ENCODE measurements at regions not wholly inside any gene's neighbourhood (a gene's known extent, or its start where the extent isn't known, plus 50 kb on each side); places are given as distances from the start of the nearest gene placed in this dataset.
"Not testable (repeated sequence)": the region's sequence is repeated elsewhere in the genome, so short reads cannot be mapped to it uniquely, and the experiment has no call there.

DNA sequence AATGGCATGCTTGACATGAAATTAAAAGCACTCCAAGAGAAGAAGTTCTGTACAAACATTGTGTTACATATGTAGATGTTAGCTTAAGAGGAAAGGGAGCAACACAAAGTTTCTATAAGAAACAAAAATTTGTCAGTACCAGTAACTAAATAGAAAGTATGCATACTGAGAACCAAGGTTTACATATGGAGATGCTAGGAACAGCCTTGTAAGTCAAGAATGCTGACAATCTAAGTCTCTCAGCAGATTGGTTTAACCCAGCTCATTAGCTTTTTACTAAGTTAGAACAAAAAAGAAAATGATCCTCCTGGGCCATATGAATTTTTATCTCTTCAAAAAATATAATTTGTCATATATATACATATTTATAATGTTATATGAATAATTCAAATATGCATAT lies 2022.1 kb upstream of the ACO1 start:
- DNase-seq: no peak
- Mint-ChIP-seq H3K27me3 (no peaks in the 10 kb centered on the region), H3K4me1 (no peaks in the 10 kb centered on the region), H3K4me3 (no peak overlapping the region), H3K9me3 (no peaks in the 10 kb centered on the region), H3K36me3 (ENCODE audit: low read depth) (no peaks in the 10 kb centered on the region), H3K27ac (no peak overlapping the region)
- ChIA-PET CTCF (no interaction called here), POLR2A (no interaction called here)

DNA sequence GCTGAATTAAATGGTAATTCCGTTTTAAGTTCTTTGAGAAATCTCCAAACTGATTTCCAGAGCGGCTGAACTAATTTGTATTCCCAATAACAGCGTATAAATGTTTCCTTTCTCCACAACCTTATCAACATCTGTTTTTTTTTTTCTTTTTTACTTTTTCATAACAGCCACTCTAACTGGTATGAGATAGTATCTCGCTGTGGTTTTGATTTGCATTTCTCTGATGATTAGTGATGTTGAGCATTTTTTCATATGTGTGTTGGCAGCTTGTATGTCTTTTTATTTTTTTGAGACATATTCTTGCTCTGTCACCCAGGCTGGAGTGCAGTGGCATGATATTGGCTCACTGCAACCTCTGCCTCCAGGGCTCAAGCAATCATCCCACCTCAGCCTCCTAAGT lies 2018.3 kb upstream of the ACO1 start:
- H3K27me3 Mint-ChIP-seq; POLR2A ChIA-PET; H3K4me1 Mint-ChIP-seq; H3K4me3 Mint-ChIP-seq; H3K27ac Mint-ChIP-seq; H3K36me3 Mint-ChIP-seq (ENCODE audit: low read depth); H3K9me3 Mint-ChIP-seq; CTCF ChIA-PET; DNase-seq: not testable (repeated sequence)

DNA sequence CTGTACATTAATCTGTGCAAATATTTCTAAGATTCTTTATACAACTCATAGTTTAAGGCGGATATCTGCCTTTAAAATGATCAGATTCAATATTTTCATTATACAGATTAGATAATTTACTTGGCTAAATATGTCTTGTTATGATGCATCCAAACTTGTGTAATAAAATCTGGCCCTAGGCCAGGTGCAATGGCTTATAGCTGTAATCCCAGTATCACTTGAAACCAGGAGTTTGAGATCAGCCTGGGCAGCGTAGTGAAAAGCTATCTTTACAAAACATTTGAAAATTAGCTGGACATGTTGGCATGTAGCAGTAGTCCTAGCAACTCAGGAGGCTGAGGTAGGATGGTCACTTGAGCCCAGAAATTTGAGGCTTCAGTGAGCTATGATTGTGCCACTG lies 2002.2 kb upstream of the ACO1 start:
- no peak for DNase-seq
- H3K4me3 Mint-ChIP-seq: no peak overlapping the region
- ChIA-PET POLR2A (no interaction called here), CTCF (no interaction called here)
- H3K27me3 Mint-ChIP-seq: no peaks in the 10 kb centered on the region
- H3K27ac Mint-ChIP-seq: no peak overlapping the region
- H3K4me1 Mint-ChIP-seq: no peaks in the 10 kb centered on the region
- no peaks in the 10 kb centered on the region for H3K9me3 Mint-ChIP-seq
- no peaks in the 10 kb centered on the region for H3K36me3 Mint-ChIP-seq (ENCODE audit: low read depth)

DNA sequence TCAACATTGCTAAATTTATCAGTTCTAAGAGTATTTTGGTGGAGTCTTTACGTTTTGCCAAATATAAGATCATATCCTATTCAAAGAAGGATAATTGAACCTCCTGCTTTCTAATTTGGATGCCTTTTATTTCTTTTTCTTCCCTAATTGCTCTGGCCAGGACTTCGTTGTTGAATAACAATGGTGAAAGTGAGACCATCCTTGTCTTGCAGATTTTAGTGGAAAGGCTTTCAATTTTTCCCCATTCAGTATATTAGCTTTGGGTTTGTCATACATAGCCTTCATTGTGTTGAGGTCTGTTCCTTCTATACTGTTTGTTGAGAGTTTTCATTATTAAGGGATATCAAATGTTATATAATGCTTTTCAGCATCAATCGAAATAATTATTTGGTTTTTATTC lies 1974.2 kb upstream of the ACO1 start:
- CTCF ChIA-PET: no interaction called here
- no peaks in the 10 kb centered on the region for H3K4me1 Mint-ChIP-seq
- H3K9me3 Mint-ChIP-seq: peaks cover 2% of the 10 kb centered on the region
- H3K36me3 Mint-ChIP-seq (ENCODE audit: low read depth): no peaks in the 10 kb centered on the region
- no peak overlapping the region for H3K4me3 Mint-ChIP-seq
- DNase-seq: no peak
- H3K27me3 Mint-ChIP-seq: no peaks in the 10 kb centered on the region
- POLR2A ChIA-PET: no interaction called here
- no peak overlapping the region for H3K27ac Mint-ChIP-seq

DNA sequence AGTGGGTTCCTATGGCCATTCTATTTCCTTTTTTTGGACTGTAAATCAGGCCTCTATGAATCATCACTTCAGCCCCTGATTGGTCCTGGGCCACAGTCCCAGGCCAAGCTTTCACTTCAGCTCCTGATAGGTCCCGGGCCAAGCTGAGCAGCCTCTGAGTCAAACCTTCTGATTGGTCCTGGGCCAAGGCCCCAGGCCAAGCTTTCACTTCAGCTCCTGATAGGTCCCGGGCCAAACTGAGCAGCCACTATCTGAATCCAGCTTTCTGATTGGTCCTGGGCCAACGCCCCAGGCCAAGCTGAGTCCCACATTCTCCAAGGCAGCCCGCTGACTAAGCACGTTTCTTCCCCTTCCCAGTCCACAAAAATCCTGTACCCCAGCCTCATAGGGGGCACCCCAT lies 1972.9 kb upstream of the ACO1 start:
- Mint-ChIP-seq H3K9me3 (peaks cover 2% of the 10 kb centered on the region), H3K27ac (no peak overlapping the region), H3K27me3 (no peaks in the 10 kb centered on the region), H3K4me3 (no peak overlapping the region), H3K36me3 (ENCODE audit: low read depth) (no peaks in the 10 kb centered on the region), H3K4me1 (no peaks in the 10 kb centered on the region)
- no peak for DNase-seq
- ChIA-PET POLR2A (no interaction called here), CTCF (no interaction called here)

DNA sequence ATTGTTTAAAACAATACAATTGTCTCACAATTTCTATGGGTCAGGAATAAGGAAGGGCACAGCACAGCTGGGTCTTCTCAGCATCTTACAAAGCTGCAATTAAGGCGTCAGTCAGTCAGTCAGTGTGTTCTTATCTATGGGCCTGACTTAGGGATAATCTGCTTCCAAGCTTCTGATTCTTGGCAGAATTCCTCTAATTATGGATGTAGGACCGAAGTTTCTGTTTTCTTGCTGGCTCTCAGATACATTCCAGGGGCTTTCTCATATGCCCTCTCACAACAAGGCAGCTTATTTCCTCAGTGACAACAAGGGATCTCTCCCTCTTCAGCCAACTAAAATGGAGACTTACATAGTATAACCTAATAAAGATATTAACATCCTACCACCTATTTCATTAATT lies 1925.3 kb upstream of the ACO1 start:
- ChIA-PET CTCF (no interaction called here), POLR2A (no interaction called here)
- Mint-ChIP-seq H3K27ac (no peak overlapping the region), H3K36me3 (ENCODE audit: low read depth) (no peaks in the 10 kb centered on the region), H3K27me3 (no peaks in the 10 kb centered on the region), H3K4me1 (no peaks in the 10 kb centered on the region), H3K9me3 (peaks cover 4% of the 10 kb centered on the region), H3K4me3 (no peak overlapping the region)
- no peak for DNase-seq

DNA sequence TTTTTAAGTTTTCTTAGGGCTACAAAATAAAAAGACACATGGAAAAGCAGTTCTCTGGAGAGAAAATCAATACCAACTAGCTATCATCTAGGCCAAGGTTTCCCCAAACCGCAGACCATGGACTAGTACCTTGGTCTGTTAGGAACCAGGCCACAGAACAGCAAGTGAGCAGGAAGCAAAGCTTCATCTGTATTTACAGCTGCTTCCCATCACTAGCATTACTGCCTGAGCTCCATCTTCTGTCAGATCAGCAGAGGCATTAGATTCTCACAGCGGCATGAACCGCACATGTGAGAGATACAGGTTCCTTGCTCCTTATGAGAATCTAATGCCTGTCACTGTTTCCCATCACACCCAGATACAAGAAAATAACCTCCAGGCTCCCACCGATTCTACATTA lies 1907.6 kb upstream of the ACO1 start:
- POLR2A ChIA-PET: no interaction called here
- H3K9me3 Mint-ChIP-seq: no peaks in the 10 kb centered on the region
- H3K36me3 Mint-ChIP-seq (ENCODE audit: low read depth): no peaks in the 10 kb centered on the region
- no peaks in the 10 kb centered on the region for H3K4me1 Mint-ChIP-seq
- H3K4me3 Mint-ChIP-seq: no peak overlapping the region
- H3K27me3 Mint-ChIP-seq: no peaks in the 10 kb centered on the region
- CTCF ChIA-PET: no interaction called here
- H3K27ac Mint-ChIP-seq: no peak overlapping the region
- no peak for DNase-seq

DNA sequence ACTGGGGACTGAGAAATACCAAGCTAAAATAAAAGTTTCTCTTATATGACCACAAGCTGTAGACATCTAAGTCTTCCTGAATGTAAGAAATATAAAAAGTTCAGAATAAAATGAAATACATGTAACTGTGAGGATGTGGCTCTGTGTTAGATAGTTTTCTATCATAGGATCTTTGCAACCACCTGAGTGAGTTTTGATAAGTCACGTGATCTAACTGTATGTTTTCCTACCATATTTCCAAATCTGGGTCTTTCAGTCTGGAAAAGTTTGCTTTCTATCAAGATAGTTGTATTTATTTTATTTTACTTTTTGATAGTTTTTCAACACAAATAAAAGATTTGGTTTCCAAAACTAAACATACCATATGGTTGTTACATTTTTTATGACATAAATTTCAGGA lies 1905.8 kb upstream of the ACO1 start:
- H3K9me3 Mint-ChIP-seq: no peaks in the 10 kb centered on the region
- ChIA-PET CTCF (no interaction called here), POLR2A (no interaction called here)
- no peak overlapping the region for H3K27ac Mint-ChIP-seq
- no peak for DNase-seq
- H3K4me1 Mint-ChIP-seq: no peaks in the 10 kb centered on the region
- H3K4me3 Mint-ChIP-seq: no peak overlapping the region
- no peaks in the 10 kb centered on the region for H3K27me3 Mint-ChIP-seq
- H3K36me3 Mint-ChIP-seq (ENCODE audit: low read depth): no peaks in the 10 kb centered on the region

DNA sequence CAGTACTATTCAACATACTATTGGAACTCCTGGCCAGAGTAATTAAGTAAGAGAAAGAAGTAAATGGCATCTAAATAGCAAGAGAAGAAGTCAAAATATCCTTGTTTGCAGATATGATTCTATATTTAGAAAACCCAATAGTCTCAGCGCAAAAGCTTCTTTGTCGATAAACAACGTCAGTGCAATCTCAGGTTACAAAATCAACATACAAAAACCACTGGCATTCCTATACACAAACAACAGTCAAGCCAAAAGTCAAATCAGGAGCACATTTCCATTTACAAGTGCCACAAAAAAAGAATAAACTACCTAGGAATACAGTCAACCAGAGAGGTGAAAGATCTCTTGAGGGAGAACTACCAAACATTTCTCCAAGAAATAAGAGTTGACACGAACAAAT lies 1901.9 kb upstream of the ACO1 start:
- no peaks in the 10 kb centered on the region for H3K4me1 Mint-ChIP-seq
- no peak for DNase-seq
- no peak overlapping the region for H3K27ac Mint-ChIP-seq
- no peaks in the 10 kb centered on the region for H3K9me3 Mint-ChIP-seq
- CTCF ChIA-PET: no interaction called here
- no peaks in the 10 kb centered on the region for H3K36me3 Mint-ChIP-seq (ENCODE audit: low read depth)
- no peaks in the 10 kb centered on the region for H3K27me3 Mint-ChIP-seq
- POLR2A ChIA-PET: no interaction called here
- H3K4me3 Mint-ChIP-seq: no peak overlapping the region

DNA sequence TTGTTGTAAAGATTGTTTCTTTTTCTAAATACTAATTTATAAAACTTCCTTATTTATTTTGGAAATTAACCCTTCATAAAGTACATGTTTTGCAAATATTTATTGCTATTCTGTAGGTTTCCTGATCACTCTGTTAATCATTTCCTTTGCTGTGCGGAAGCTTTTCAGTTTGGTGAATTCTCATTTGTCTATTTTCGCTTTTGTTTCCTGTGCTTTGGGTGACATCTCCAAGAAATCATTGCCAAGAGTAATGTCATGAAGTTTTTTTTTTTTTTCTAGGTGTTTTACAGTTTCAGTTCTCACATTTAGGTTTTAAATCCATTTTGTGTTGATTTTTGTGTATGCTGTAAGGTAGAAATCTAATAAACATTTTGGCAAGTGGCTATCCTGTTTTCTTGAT lies 1899.8 kb upstream of the ACO1 start:
- Mint-ChIP-seq H3K4me3 (no peak overlapping the region), H3K4me1 (no peaks in the 10 kb centered on the region), H3K9me3 (no peaks in the 10 kb centered on the region), H3K27ac (no peak overlapping the region), H3K36me3 (ENCODE audit: low read depth) (no peaks in the 10 kb centered on the region), H3K27me3 (no peaks in the 10 kb centered on the region)
- POLR2A ChIA-PET: no interaction called here
- CTCF ChIA-PET: no interaction called here
- DNase-seq: no peak

DNA sequence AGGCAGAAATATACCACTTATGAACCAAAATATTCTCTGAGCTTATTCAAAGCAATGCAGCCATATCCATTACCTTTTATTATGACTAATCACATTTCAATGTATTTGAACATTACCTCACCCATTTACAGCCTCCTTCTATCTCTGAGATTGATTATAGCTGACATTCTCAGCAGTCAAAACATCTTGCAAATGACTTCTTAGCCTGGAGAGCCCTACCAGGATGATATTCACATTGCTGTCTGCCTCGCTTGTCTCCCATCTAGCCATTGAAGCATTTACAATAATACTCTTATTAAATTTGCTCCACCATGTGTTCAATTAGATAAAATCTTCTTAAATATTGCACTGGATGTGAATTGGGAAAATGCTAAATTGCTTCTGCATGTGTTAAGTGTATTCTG lies 1879.9 kb upstream of the ACO1 start:
- Mint-ChIP-seq H3K36me3 (ENCODE audit: low read depth) (no peaks in the 10 kb centered on the region), H3K4me1 (no peaks in the 10 kb centered on the region), H3K27me3 (no peaks in the 10 kb centered on the region), H3K9me3 (no peaks in the 10 kb centered on the region), H3K4me3 (no peak overlapping the region), H3K27ac (no peak overlapping the region)
- ChIA-PET POLR2A (no interaction called here), CTCF (no interaction called here)
- no peak for DNase-seq

DNA sequence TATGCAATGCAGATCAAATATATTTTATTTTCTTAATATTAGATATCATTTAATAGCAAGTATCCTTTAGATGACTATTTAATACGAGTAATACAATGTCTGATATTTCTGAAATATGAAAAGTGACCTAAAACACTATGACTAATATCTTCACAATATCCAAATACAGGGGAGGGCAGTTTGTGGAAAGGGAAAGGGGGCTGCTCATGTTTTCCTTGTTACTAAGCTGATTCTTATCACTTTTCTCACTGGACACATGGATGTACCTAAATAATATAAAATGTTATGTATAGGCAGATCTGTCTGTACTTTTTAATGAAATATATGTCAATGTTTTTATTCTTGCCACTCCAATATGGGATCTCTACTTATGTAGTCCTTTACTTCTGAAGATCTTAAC lies 1879.1 kb upstream of the ACO1 start:
- Mint-ChIP-seq H3K36me3 (ENCODE audit: low read depth) (no peaks in the 10 kb centered on the region), H3K27ac (no peak overlapping the region), H3K4me3 (no peak overlapping the region), H3K27me3 (no peaks in the 10 kb centered on the region), H3K4me1 (no peaks in the 10 kb centered on the region), H3K9me3 (no peaks in the 10 kb centered on the region)
- no peak for DNase-seq
- ChIA-PET POLR2A (no interaction called here), CTCF (no interaction called here)

DNA sequence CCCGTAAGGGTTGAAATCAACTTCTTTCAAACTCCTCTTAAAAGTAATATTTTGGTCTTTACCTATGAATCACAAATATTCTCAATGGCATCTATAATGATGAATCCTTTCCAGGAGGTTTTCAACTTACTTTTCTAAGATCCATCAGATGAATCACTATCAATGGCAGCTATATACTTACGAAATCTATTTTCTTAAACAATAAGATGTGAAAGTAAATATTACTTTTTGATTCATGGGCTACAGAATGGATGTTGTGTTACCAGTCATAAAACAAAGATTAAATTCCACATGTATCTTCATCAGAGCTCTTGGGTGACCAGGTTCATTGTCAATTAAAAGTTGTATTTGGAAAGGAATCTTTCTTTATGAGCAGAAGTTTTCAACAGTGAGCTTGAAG lies 1877.7 kb upstream of the ACO1 start:
- H3K27ac Mint-ChIP-seq: no peak overlapping the region
- no peak for DNase-seq
- H3K4me1 Mint-ChIP-seq: no peaks in the 10 kb centered on the region
- no peak overlapping the region for H3K4me3 Mint-ChIP-seq
- no peaks in the 10 kb centered on the region for H3K36me3 Mint-ChIP-seq (ENCODE audit: low read depth)
- H3K9me3 Mint-ChIP-seq: no peaks in the 10 kb centered on the region
- ChIA-PET POLR2A (no interaction called here), CTCF (no interaction called here)
- no peaks in the 10 kb centered on the region for H3K27me3 Mint-ChIP-seq

DNA sequence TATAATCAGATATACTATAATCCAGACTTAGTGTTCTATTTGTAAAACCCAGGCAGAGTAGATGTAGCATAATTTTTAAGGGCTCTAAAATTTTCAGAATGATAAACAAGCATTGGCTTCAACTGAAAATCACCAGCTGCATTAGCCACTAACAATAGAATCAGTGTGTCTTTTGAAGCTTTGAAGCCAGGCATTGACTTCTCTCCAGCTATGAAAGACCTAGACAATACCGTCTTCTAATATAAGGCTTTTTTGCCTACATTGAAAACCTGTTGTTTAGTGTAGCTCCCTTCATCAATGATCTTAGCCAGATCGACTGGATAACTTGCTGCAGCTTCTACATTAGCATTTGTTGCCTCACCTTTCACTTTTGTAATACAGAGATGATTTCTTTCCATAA lies 1877.3 kb upstream of the ACO1 start:
- Mint-ChIP-seq H3K27ac (no peak overlapping the region), H3K9me3 (no peaks in the 10 kb centered on the region), H3K4me1 (no peaks in the 10 kb centered on the region), H3K36me3 (ENCODE audit: low read depth) (no peaks in the 10 kb centered on the region), H3K4me3 (no peak overlapping the region), H3K27me3 (no peaks in the 10 kb centered on the region)
- no peak for DNase-seq
- POLR2A ChIA-PET: no interaction called here
- CTCF ChIA-PET: no interaction called here

DNA sequence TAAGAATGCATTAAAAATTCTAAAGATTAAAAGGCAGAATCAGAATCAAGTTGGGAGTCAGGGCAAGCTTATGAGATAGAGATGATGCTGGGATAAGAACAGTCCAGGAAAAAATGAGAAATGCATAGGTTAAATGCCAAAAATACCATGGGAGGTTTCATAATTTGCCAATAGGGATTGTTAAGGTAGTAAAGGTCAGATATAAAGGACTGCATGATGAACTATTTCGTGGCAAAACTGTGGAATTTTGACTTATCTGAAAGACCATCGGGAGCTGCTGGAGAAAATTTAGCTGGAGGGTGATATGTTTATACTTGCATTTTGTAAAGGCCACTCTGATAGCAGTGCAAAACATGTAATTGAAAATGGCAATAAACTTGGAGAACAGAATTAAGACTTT lies 1872.8 kb upstream of the ACO1 start:
- ChIA-PET POLR2A (no interaction called here), CTCF (no interaction called here)
- no peaks in the 10 kb centered on the region for H3K36me3 Mint-ChIP-seq (ENCODE audit: low read depth)
- no peak for DNase-seq
- H3K4me3 Mint-ChIP-seq: no peak overlapping the region
- no peaks in the 10 kb centered on the region for H3K9me3 Mint-ChIP-seq
- H3K4me1 Mint-ChIP-seq: no peaks in the 10 kb centered on the region
- H3K27me3 Mint-ChIP-seq: no peaks in the 10 kb centered on the region
- H3K27ac Mint-ChIP-seq: no peak overlapping the region

Measured in activated CD4-positive, alpha-beta memory T cell treated with anti-CD3 and anti-CD28 coated beads, Interleukin-2, amount 10 ng/mL, durations not matched to agents 7 days and 5 days (primary cell).